HCT116 (cell line): ENCODE measurements at regions not wholly inside any gene's neighbourhood (a gene's known extent, or its start where the extent isn't known, plus 50 kb on each side); places are given as distances from the start of the nearest gene placed in this dataset.

Experiments used
- ATAC-seq: fragments of 200-7000 bp; cut with Tn5 transposase; 2 replicates; pipeline ENCODE4 v1.9.1; 2020; ENCODE audit warnings: mild to moderate bottlenecking, moderate library complexity
- BruUV-seq: library from RNA; stranded (reverse); fragments of 400-500 nt; replicated peaks from 2 replicates; lab custom pipeline; 2021; lab: Mats Ljungman, UMichigan
- CTCF ChIA-PET: fragments of 300-600 bp; sonication (Branson Sonifier 250); formaldehyde crosslinking; loops from one replicate; lab custom pipeline; 2021; ENCODE audit warnings: antibody characterized with exemption; lab: Charles Lee
- POLR2A ChIA-PET: fragments of 300-600, 350-600 bp; sonication (Branson Sonifier 250); formaldehyde crosslinking; loops from one replicate; lab custom pipeline; 2021; ENCODE audit warnings: antibody characterized with exemption; lab: Charles Lee
- RAD21 ChIA-PET, 2 experiments: fragments of 300-600 bp; sonication (Branson Sonifier 250); formaldehyde crosslinking; loops; one replicate each; lab custom pipeline; 2023; ENCODE audit warnings: low total read pairs in 2 of 2; ENCODE audit not compliant: uncharacterized antibody in 2 of 2, unreplicated experiment in 2 of 2, low non-redundant PET in 1 of 2; lab: Charles Lee
- DNase-seq: peaks from one replicate; pipeline ENCODE4 v3.0.0-alpha.2; 2010; ENCODE audit warnings: low read depth, low spot score
- H2AFZ ChIP-seq: fragments of 200-600 bp; shearing (Covaris generic), sonication (generic); 2 replicates; pipeline ENCODE4 v1.6.1; 2017; ENCODE audit warnings: low read depth, mixed run types, mixed read lengths, antibody characterized with exemption, low read length; ENCODE audit not compliant: poor library complexity, severe bottlenecking
- H3K27ac ChIP-seq: 2 replicates; pipeline ENCODE4 v1.5.1; 2012; ENCODE audit warnings: low read depth, low read length
- H3K27me3 ChIP-seq: fragments of 200-600 bp; sonication (generic); 2 replicates; pipeline ENCODE4 v1.6.1; 2016; ENCODE audit warnings: mixed run types, low read length, mixed read lengths; ENCODE audit not compliant: insufficient read depth
- H3K36me3 ChIP-seq, 2 experiments: fragments of 200-500 bp in 1 of 2; fragments of 200-600 bp in 1 of 2; sonication (Bioruptor generic) in 1 of 2; sonication (generic) in 1 of 2; 2 replicates each; pipeline versions ENCODE4 v1.5.1 to v1.6.1; 2014 to 2016; ENCODE audit warnings: low read length in 2 of 2, inconsistent platforms in 1 of 2, mixed read lengths in 1 of 2, mixed run types in 1 of 2; ENCODE audit not compliant: insufficient read depth in 2 of 2, control insufficient read depth in 1 of 2
- H3K4me1 ChIP-seq, 2 experiments: fragments of 200-600 bp in 1 of 2; sonication (generic) in 1 of 2; 2 replicates each; pipeline versions ENCODE4 v1.5.1 to v1.6.1; 2012 to 2017; ENCODE audit warnings: low read length in 2 of 2, inconsistent platforms in 1 of 2, mild to moderate bottlenecking in 1 of 2, mixed read lengths in 1 of 2, mixed run types in 1 of 2, moderate library complexity in 1 of 2; ENCODE audit not compliant: insufficient read depth in 2 of 2, control insufficient read depth in 1 of 2
- H3K4me2 ChIP-seq: fragments of 200-600 bp; sonication (generic); 2 replicates; pipeline ENCODE4 v1.6.1; 2017; ENCODE audit warnings: mixed run types, low read length, mixed read lengths
- H3K4me3 ChIP-seq, 2 experiments: fragments of 200-600 bp in 1 of 2; sonication (generic) in 1 of 2; replicated peaks in 1 of 2; 2 replicates each; pipeline ENCODE4 v1.5.1; 2011 to 2016; ENCODE audit warnings: low read length in 2 of 2, control low read depth in 1 of 2, low read depth in 1 of 2, mild to moderate bottlenecking in 1 of 2, mixed read lengths in 1 of 2, mixed run types in 1 of 2
- H3K79me2 ChIP-seq: fragments of 200-600 bp; sonication (generic); 2 replicates; pipeline ENCODE4 v1.6.1; 2017; ENCODE audit warnings: mild to moderate bottlenecking, mixed run types, low read length, moderate library complexity, mixed read lengths; ENCODE audit not compliant: insufficient read depth
- H3K9ac ChIP-seq: fragments of 200-600 bp; sonication (generic); 2 replicates; pipeline ENCODE4 v1.6.1; 2016; ENCODE audit warnings: low read length, mixed read lengths
- H3K9me2 ChIP-seq: fragments of 200-600 bp; sonication (generic), shearing (Covaris generic); 2 replicates; pipeline ENCODE4 v1.6.1; 2017; ENCODE audit warnings: mixed run types, mild to moderate bottlenecking, moderate library complexity; ENCODE audit not compliant: insufficient read depth
- H3K9me3 ChIP-seq, 2 experiments: fragments of 200-500 bp in 1 of 2; fragments of 200-600 bp in 1 of 2; sonication (Bioruptor generic) in 1 of 2; sonication (generic) in 1 of 2; 2 replicates each; pipeline ENCODE4 v1.6.1; 2014 to 2017; ENCODE audit warnings: low read length in 2 of 2, mixed read lengths in 2 of 2, inconsistent platforms in 1 of 2, low read depth in 1 of 2, mild to moderate bottlenecking in 1 of 2, mixed run types in 1 of 2, moderate library complexity in 1 of 2; ENCODE audit not compliant: control insufficient read depth in 1 of 2, insufficient read depth in 1 of 2
- H4K20me1 ChIP-seq: fragments of 200-600 bp; sonication (generic), shearing (Covaris generic); 2 replicates; pipeline ENCODE4 v1.6.1; 2017; ENCODE audit warnings: mixed run types, mild to moderate bottlenecking, moderate library complexity; ENCODE audit not compliant: insufficient read depth
- ATF3 ChIP-seq: IDR thresholded peaks from 2 replicates; pipeline ENCODE4 v1.6.1; 2012
- CBX3 ChIP-seq: IDR thresholded peaks from 2 replicates; pipeline ENCODE4 v1.6.1; 2012; ENCODE audit warnings: low read depth
- CEBPB ChIP-seq: IDR thresholded peaks from 2 replicates; pipeline ENCODE4 v1.6.1; 2012; ENCODE audit warnings: low read depth
- CTCF ChIP-seq, 3 experiments: fragments of 200-600 bp in 1 of 3; sonication (generic) in 1 of 3; IDR thresholded peaks in 2 of 3; conservative IDR thresholded peaks in 1 of 3; 2 replicates each; pipeline ENCODE4 v1.5.1; 2012 to 2017; ENCODE audit warnings: low read depth in 2 of 3, low read length in 2 of 3, antibody characterized with exemption in 1 of 3, borderline replicate concordance in 1 of 3, control low read depth in 1 of 3, mild to moderate bottlenecking in 1 of 3, mixed read lengths in 1 of 3, mixed run types in 1 of 3, moderate library complexity in 1 of 3; ENCODE audit not compliant: insufficient read depth in 1 of 3
- EGR1 ChIP-seq: IDR thresholded peaks from 2 replicates; pipeline ENCODE4 v1.6.1; 2012; ENCODE audit warnings: low read depth
- EZH2 ChIP-seq: fragments of 200-600 bp; sonication (generic); IDR thresholded peaks from 2 replicates; pipeline ENCODE4 v1.6.1; 2017; ENCODE audit warnings: antibody characterized with exemption, mixed run types
- EZH2phosphoT487 ChIP-seq: fragments of 200-600 bp; IDR thresholded peaks from 2 replicates; pipeline ENCODE4 v1.6.1; 2018; ENCODE audit warnings: antibody characterized with exemption, borderline replicate concordance
- MAX ChIP-seq: IDR thresholded peaks from 2 replicates; pipeline ENCODE4 v1.6.1; 2012
- POLR2A ChIP-seq: IDR thresholded peaks from 2 replicates; pipeline ENCODE4 v1.7.0; 2011; ENCODE audit warnings: borderline replicate concordance; ENCODE audit not compliant: insufficient read depth, insufficient read length; ENCODE audit errors: extremely low read depth
- RAD21 ChIP-seq: IDR thresholded peaks from 2 replicates; pipeline ENCODE4 v1.6.1; 2012; ENCODE audit warnings: low read depth, mild to moderate bottlenecking
- REST ChIP-seq: IDR thresholded peaks from 2 replicates; pipeline ENCODE4 v1.6.1; 2012; ENCODE audit warnings: low read depth
- SIN3A ChIP-seq: IDR thresholded peaks from 2 replicates; pipeline ENCODE4 v1.6.1; 2012; ENCODE audit warnings: low read depth
- SRF ChIP-seq: IDR thresholded peaks from 2 replicates; pipeline ENCODE4 v1.6.1; 2012; ENCODE audit warnings: low read depth
- TCF7L2 ChIP-seq: IDR thresholded peaks from 2 replicates; pipeline ENCODE4 v1.7.0; 2011; ENCODE audit warnings: borderline replicate concordance, inconsistent platforms; ENCODE audit not compliant: insufficient read depth, insufficient read length; ENCODE audit errors: extremely low read depth
- YY1 ChIP-seq: IDR thresholded peaks from 2 replicates; pipeline ENCODE4 v1.6.1; 2011; ENCODE audit warnings: low read length, low read depth, moderate library complexity, mild to moderate bottlenecking; ENCODE audit not compliant: insufficient replicate concordance; ENCODE audit errors: extremely low read depth
- ZBTB33 ChIP-seq: IDR thresholded peaks from 2 replicates; pipeline ENCODE4 v1.6.1; 2011; ENCODE audit warnings: mild to moderate bottlenecking, low read length, moderate library complexity; ENCODE audit not compliant: insufficient replicate concordance; ENCODE audit errors: extremely low read depth
- ZFX ChIP-seq: fragments of 450-650 bp; IDR thresholded peaks from 2 replicates; pipeline ENCODE4 v1.6.1; 2017
- ZNF274 ChIP-seq: fragments of 200-500 bp; sonication (Bioruptor generic); IDR thresholded peaks from 2 replicates; pipeline ENCODE4 v1.6.1; 2014; ENCODE audit warnings: mild to moderate bottlenecking, low read depth, low read length, inconsistent platforms
- intact Hi-C: fragments of 100-400 bp; cut with micrococcal nuclease; formaldehyde crosslinking; loops from 2 replicates; pipeline ENCODE4 v1.10.0; 2022

- TF ChIP-seq CTCF (IDR thresholded peaks at IDR 0.05 in 2 of 3, conservative IDR thresholded peaks at IDR 0.05 in 1 of 3; ENCODE audit: borderline replicate concordance in 1 of 3, insufficient read depth in 1 of 3, low read depth in 2 of 3, low read length in 2 of 3) (no peak), MAX (no peak), ZBTB33 (no peak), SIN3A (no peak), CBX3 (no peak), EZH2phosphoT487 (no peak), EGR1 (no peak), ZNF274 (no peak)
Observed at GRCh38 chr21:38175306-38175705, 81.5 kb upstream of the KCNJ15 start (continued).

GRCh38 chr21:38177919-38178652 is 78.7 kb upstream of the KCNJ15 start:
- no TSS peak for BruUV-seq
- Histone ChIP-seq H4K20me1 (no peaks in the 10 kb centered on the region), H3K9me3 (0 out of 4 replicates have a peak, but pooled peaks cover 0 to 4% of the 10 kb centered on the region in 2 experiments), H3K27ac (no peak overlapping the region), H3K36me3 (no peaks in the 10 kb centered on the region), H3K4me1 (no peaks in the 10 kb centered on the region), H3K9ac (no peak overlapping the region), H3K27me3 (no peaks in the 10 kb centered on the region), H3K79me2 (no peaks in the 10 kb centered on the region), H3K4me2 (no peak overlapping the region), H3K4me3 (no peak overlapping the region), H3K9me2 (no peaks in the 10 kb centered on the region), H2AFZ (no peak overlapping the region)
- DNase-seq = no peak
- ChIA-PET POLR2A (no interaction called here), CTCF (no interaction called here), RAD21 (no interaction called here)
- ATAC-seq = no peak
- intact Hi-C loops = no loop called here
- no peak for TF ChIP-seq CBX3
- no peak for TF ChIP-seq SRF
- TF ChIP-seq EGR1 = no peak
- TF ChIP-seq TCF7L2 = no peak
- no peak for TF ChIP-seq POLR2A
- TF ChIP-seq ATF3 = no peak
- no peak for TF ChIP-seq RAD21
- TF ChIP-seq REST = no peak
- TF ChIP-seq CEBPB = no peak
- TF ChIP-seq EZH2 = no peak
- no peak for TF ChIP-seq YY1
- no peak for TF ChIP-seq ZFX
